ENCODE measurements at regions not wholly inside any gene's neighbourhood (a gene's known extent, or its start where the extent isn't known, plus 50 kb on each side); places are given as distances from the start of the nearest gene placed in this dataset.

- peak; percentile 100 for ATAC-seq
- TF ChIP-seq ZNF70 (CRISPR knock-in tag; IDR thresholded peaks at IDR 0.05) (no peak), BACH2 (CRISPR knock-in tag; IDR thresholded peaks at IDR 0.05; ENCODE audit: borderline replicate concordance) (no peak), PATZ1 (CRISPR knock-in tag; IDR thresholded peaks at IDR 0.05; ENCODE audit: borderline replicate concordance) (no peak), OSR1 (CRISPR knock-in tag; IDR thresholded peaks at IDR 0.05) (no peak), SNAI2 (CRISPR knock-in tag; IDR thresholded peaks at IDR 0.05) (no peak), PPARA (CRISPR knock-in tag; IDR thresholded peaks at IDR 0.05; ENCODE audit: borderline replicate concordance) (no peak), TSHZ2 (CRISPR knock-in tag; IDR thresholded peaks at IDR 0.05) (no peak), CREB5 (CRISPR knock-in tag; IDR thresholded peaks at IDR 0.05; ENCODE audit: low read depth) (no peak), ISL1 (CRISPR knock-in tag; IDR thresholded peaks at IDR 0.05) (no peak), ZC3H10 (CRISPR knock-in tag; IDR thresholded peaks at IDR 0.05) (no peak), ZNF8 (CRISPR knock-in tag; IDR thresholded peaks at IDR 0.05) (no peak), ZNF565 (CRISPR knock-in tag; conservative IDR thresholded peaks at IDR 0.05; ENCODE audit: low read depth) (no peak), ESRRG (CRISPR knock-in tag; IDR thresholded peaks at IDR 0.05) (no peak), ZFP3 (CRISPR knock-in tag; IDR thresholded peaks at IDR 0.05) (no peak), RARB (CRISPR knock-in tag; IDR thresholded peaks at IDR 0.05) (no peak), TCF4 (CRISPR knock-in tag; IDR thresholded peaks at IDR 0.05; ENCODE audit: borderline replicate concordance) (no peak)
- TF ChIP-seq, protein P1, sequence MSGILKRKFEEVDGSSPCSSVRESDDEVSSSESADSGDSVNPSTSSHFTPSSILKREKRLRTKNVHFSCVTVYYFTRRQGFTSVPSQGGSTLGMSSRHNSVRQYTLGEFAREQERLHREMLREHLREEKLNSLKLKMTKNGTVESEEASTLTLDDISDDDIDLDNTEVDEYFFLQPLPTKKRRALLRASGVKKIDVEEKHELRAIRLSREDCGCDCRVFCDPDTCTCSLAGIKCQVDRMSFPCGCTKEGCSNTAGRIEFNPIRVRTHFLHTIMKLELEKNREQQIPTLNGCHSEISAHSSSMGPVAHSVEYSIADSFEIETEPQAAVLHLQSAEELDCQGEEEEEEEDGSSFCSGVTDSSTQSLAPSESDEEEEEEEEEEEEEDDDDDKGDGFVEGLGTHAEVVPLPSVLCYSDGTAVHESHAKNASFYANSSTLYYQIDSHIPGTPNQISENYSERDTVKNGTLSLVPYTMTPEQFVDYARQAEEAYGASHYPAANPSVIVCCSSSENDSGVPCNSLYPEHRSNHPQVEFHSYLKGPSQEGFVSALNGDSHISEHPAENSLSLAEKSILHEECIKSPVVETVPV (CRISPR knock-in tag; IDR thresholded peaks at IDR 0.05): no peak
Observed at GRCh38 chr9:134585746-134586706, 55.6 kb upstream of the COL5A1 start.

GRCh38 chr9:134589748-134590147, 51.9 kb upstream of the COL5A1 start:
- no peak for TF ChIP-seq PATZ1 (CRISPR knock-in tag; IDR thresholded peaks at IDR 0.05; ENCODE audit: borderline replicate concordance)
- no peak for TF ChIP-seq CREB5 (CRISPR knock-in tag; IDR thresholded peaks at IDR 0.05; ENCODE audit: low read depth)
- TF ChIP-seq, protein P1 (CRISPR knock-in tag; IDR thresholded peaks at IDR 0.05): no peak
- no peak for TF ChIP-seq ZC3H10 (CRISPR knock-in tag; IDR thresholded peaks at IDR 0.05)
- no peak for TF ChIP-seq ZNF8 (CRISPR knock-in tag; IDR thresholded peaks at IDR 0.05)
- no peak for TF ChIP-seq ZFP3 (CRISPR knock-in tag; IDR thresholded peaks at IDR 0.05)
- no peak for TF ChIP-seq ZNF70 (CRISPR knock-in tag; IDR thresholded peaks at IDR 0.05)

More at GRCh38 chr9:134589748-134590147, 51.9 kb upstream of the COL5A1 start:
- no peak for ATAC-seq

All from SK-N-SH treated with all-trans-retinoic acid at 6 μM for 48 hours (cell line).